ENCODE measurements at regions not wholly inside any gene's neighbourhood (a gene's known extent, or its start where the extent isn't known, plus 50 kb on each side); places are given as distances from the start of the nearest gene placed in this dataset.

DNA sequence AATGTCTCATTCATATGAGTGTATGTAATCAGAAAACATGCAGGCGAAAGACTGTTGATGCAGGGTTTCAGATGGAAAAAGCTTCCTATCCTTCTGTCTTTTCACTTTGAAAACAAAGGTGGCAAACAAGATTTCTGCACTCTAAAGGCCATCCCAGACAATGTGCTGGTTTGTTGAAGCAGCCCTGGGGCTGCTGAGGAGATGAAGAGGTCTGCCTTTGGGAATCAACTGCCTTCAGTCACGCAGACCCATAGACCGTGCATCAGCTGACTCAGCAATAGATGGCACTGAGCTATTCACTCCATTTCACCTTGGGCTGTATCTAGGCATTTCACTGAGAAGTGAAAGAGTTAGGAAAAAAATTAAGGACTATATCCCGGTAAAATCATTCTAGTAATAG, 60.5 kb upstream of the C5orf46 start:
- no peak overlapping the region for H3K4me3 ChIP-seq (ENCODE audit: low read depth, low read length)
- TF ChIP-seq, protein P1, sequence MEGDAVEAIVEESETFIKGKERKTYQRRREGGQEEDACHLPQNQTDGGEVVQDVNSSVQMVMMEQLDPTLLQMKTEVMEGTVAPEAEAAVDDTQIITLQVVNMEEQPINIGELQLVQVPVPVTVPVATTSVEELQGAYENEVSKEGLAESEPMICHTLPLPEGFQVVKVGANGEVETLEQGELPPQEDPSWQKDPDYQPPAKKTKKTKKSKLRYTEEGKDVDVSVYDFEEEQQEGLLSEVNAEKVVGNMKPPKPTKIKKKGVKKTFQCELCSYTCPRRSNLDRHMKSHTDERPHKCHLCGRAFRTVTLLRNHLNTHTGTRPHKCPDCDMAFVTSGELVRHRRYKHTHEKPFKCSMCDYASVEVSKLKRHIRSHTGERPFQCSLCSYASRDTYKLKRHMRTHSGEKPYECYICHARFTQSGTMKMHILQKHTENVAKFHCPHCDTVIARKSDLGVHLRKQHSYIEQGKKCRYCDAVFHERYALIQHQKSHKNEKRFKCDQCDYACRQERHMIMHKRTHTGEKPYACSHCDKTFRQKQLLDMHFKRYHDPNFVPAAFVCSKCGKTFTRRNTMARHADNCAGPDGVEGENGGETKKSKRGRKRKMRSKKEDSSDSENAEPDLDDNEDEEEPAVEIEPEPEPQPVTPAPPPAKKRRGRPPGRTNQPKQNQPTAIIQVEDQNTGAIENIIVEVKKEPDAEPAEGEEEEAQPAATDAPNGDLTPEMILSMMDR (IDR thresholded peaks at IDR 0.05; ENCODE audit: control insufficient read depth, extremely low read depth, insufficient read depth): no peak
- no peak for DNase-seq (ENCODE audit: low read depth)

DNA sequence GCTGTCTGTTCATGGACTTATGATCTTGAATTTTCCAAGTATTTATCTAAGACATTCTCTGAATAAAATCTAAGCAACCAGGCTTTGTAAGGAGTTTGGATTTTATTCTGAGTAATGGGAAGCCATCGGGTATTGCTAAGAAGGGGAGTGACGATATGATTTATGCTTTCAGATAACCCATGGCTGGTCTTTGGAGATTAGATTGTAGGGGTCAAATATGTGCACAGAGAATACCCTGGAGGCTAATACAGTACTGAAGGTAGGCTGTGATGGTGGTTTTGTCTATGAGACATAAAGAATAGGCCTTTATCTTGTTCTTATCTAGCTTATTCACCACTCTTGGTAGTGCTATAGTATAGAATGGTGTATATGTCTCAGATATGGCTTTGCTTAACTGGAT, 60.0 kb upstream of the C5orf46 start:
- no peak for DNase-seq (ENCODE audit: low read depth)
- TF ChIP-seq, protein P1 (IDR thresholded peaks at IDR 0.05; ENCODE audit: control insufficient read depth, extremely low read depth, insufficient read depth): no peak
- H3K4me3 ChIP-seq (ENCODE audit: low read depth, low read length): no peak overlapping the region

DNA sequence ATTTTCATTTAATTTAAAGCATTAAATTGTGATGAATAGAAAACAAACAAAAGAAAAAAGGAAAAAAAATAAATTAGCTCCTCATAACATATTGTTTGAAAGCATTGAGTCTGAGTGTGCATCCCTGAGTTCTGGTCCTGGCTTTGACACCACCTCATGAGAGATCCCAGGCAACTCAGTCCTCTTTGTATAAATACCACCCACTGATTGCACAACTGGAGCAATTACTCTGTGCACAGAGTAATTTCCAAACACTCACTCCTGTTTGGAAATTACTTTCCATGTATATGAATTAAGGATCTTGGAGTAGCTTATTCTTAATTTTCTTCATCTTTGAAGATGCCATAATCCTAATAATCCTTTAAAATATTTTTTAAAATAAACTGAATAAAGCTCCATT, 59.4 kb upstream of the C5orf46 start:
- DNase-seq (ENCODE audit: low read depth): no peak
- H3K4me3 ChIP-seq (ENCODE audit: low read depth, low read length): no peak overlapping the region
- TF ChIP-seq, protein P1 (IDR thresholded peaks at IDR 0.05; ENCODE audit: control insufficient read depth, extremely low read depth, insufficient read depth): no peak

DNA sequence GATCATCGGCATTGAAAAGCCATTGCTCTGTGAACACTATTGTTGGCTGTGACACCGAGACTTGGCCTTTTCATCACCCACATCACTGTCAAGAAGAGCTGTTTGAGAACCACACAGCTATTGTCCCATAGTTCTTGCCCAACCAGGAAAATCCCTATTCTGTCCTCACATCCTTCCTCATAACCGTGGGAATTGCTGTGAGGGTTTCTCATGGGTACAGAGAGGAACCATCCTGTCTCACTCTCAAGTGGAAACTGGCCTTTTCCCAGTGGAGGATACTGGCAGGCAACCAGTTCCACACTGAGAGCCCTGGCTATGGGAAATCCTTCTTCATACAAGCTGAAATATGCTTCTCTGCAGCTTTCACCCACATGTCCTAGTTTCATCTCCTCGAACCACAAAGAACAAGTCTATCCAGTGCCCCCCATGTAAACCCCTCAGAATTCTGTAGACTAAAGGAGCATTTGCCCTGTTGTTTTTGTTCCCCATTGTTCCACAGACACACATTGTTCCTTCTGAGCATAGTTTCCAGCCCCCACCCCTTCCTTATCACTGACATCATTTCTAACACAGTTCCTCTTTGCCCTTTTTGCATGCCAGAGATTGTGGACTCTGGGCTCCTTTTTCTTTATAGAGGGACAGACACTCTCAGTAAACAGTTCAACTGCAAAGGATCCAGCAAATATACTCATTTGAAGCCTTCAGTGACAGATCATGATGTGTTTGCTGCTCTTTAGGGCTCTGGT, 57.8 kb upstream of the C5orf46 start:
- TF ChIP-seq, protein P1 (IDR thresholded peaks at IDR 0.05; ENCODE audit: control insufficient read depth, extremely low read depth, insufficient read depth): no peak
- no peak overlapping the region for H3K4me3 ChIP-seq (ENCODE audit: low read depth, low read length)
- DNase-seq (ENCODE audit: low read depth): peak; percentile 7

DNA sequence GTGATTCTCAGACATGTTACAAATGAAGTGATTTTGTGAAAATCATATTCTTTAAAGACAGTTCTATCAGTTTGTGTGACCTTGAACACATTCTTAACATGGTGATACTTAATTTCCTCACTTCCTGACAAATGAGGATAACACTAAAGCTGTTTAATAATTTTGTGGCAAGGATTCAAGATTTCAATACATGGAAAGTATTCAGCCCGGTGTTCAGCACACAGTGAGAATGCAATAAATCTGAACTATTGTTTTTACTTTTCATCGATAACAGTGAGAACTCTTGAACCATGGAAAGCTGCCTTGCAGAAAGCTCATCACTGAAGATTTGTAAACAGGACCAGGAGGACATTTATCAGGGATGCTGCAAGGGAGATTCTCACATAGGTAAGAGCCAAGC, 57.1 kb upstream of the C5orf46 start:
- TF ChIP-seq, protein P1 (IDR thresholded peaks at IDR 0.05; ENCODE audit: control insufficient read depth, extremely low read depth, insufficient read depth): no peak
- H3K4me3 ChIP-seq (ENCODE audit: low read depth, low read length): no peak overlapping the region
- DNase-seq (ENCODE audit: low read depth): no peak

DNA sequence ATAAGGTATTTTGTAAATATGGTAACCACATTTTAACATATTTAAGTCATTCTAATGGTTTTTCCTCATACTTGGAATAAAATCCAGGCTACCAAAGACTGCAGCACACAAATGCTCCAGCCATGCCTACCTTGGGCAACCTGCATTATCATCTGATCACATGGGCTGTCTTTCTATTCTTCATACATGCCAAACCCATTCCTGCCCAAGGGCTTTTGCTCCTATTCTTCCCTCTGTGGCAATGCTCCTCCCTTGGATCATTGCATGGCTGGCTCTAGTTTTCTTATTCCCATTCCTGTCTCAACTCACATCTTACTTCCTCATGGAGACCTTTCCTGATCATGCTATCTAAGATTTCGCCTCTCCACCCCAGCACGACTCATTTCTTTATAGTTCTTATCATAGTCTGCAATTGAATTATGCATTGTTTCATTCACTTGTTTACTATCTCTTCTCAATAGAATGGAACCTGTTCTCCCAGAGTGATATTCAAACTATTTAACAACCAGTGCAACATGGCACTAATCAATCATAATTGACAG, 54.9 kb upstream of the C5orf46 start:
- H3K4me3 ChIP-seq (ENCODE audit: low read depth, low read length): no peak overlapping the region
- no peak for DNase-seq (ENCODE audit: low read depth)
- TF ChIP-seq, protein P1 (IDR thresholded peaks at IDR 0.05; ENCODE audit: control insufficient read depth, extremely low read depth, insufficient read depth): no peak

DNA sequence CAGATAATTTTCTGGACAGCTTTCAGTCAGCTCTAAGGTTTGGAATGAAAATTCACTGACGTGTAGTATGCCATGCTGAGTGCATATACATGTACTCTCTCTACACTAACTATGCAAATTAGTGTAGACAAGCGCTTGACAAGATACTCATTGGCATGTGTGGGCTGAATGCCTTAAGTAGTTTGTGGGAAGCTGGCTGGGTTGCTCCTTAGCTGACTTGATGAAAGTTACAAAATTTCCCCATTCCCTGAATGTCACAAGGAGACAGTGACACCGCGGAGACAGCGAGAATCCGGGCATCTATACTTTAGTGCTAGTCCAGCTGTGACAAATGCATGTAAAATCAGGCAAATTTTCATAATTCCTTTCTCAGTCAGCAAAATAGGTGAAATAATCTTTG, 51.6 kb upstream of the C5orf46 start:
- TF ChIP-seq, protein P1 (IDR thresholded peaks at IDR 0.05; ENCODE audit: control insufficient read depth, extremely low read depth, insufficient read depth): no peak
- no peak overlapping the region for H3K4me3 ChIP-seq (ENCODE audit: low read depth, low read length)
- no peak for DNase-seq (ENCODE audit: low read depth)
